OCI-LY1 (cell line): ENCODE measurements at regions not wholly inside any gene's neighbourhood (a gene's known extent, or its start where the extent isn't known, plus 50 kb on each side); places are given as distances from the start of the nearest gene placed in this dataset.

Experiments
- H2AFZ ChIP-seq: fragments of 200-600 bp; sonication (generic), shearing (Covaris generic); 2 replicates; pipeline ENCODE4 v1.6.0; 2014; ENCODE audit warnings: antibody characterized with exemption, mild to moderate bottlenecking, low read length
- H3F3A ChIP-seq: fragments of 200-600 bp; sonication (generic), shearing (Covaris generic); 2 replicates; pipeline ENCODE4 v1.6.0; 2014; ENCODE audit warnings: mild to moderate bottlenecking, antibody characterized with exemption, low read length, moderate library complexity; ENCODE audit not compliant: insufficient read depth
- H3K27ac ChIP-seq: fragments of 200-600 bp; sonication (generic); 2 replicates; pipeline ENCODE4 v1.5.1; 2014; ENCODE audit warnings: low read length, mixed run types, mild to moderate bottlenecking, low read depth; ENCODE audit not compliant: poor library complexity, severe bottlenecking
- H3K27me3 ChIP-seq: fragments of 200-600 bp; sonication (generic); 2 replicates; pipeline ENCODE4 v1.6.0; 2014; ENCODE audit warnings: antibody characterized with exemption, mild to moderate bottlenecking, low read length, moderate library complexity; ENCODE audit not compliant: insufficient read depth
- H3K36me3 ChIP-seq: fragments of 200-600 bp; sonication (generic); 2 replicates; pipeline ENCODE4 v1.6.1; 2014; ENCODE audit warnings: mild to moderate bottlenecking, antibody characterized with exemption, low read length, moderate library complexity, mixed read lengths; ENCODE audit not compliant: insufficient read depth
- H3K4me1 ChIP-seq: fragments of 200-600 bp; sonication (generic); 2 replicates; pipeline ENCODE4 v1.5.1; 2014; ENCODE audit warnings: mild to moderate bottlenecking, low read length, moderate library complexity; ENCODE audit not compliant: insufficient read depth, severe bottlenecking
- H3K4me2 ChIP-seq: fragments of 200-600 bp; sonication (generic), shearing (Covaris generic); 2 replicates; pipeline ENCODE4 v1.6.1; 2014; ENCODE audit warnings: low read length
- H3K4me3 ChIP-seq: fragments of 200-600 bp; sonication (generic); 2 replicates; pipeline ENCODE4 v1.5.1; 2014; ENCODE audit warnings: low read length, low read depth, mild to moderate bottlenecking, mixed read lengths; ENCODE audit not compliant: poor library complexity, severe bottlenecking
- H3K79me2 ChIP-seq: fragments of 200-600 bp; shearing (Covaris generic); 2 replicates; pipeline ENCODE4 v1.6.1; 2016; ENCODE audit warnings: mixed run types, low read length, mixed read lengths; ENCODE audit not compliant: insufficient read depth
- H3K9ac ChIP-seq: fragments of 200-600 bp; sonication (generic), shearing (Covaris generic); 2 replicates; pipeline ENCODE4 v1.6.1; 2014; ENCODE audit warnings: mild to moderate bottlenecking, low read length, mixed read lengths
- H3K9me2 ChIP-seq: fragments of 200-600 bp; sonication (generic), shearing (Covaris generic); 2 replicates; pipeline ENCODE4 v1.6.1; 2014; ENCODE audit warnings: low read depth, mild to moderate bottlenecking, low read length, mixed read lengths
- H3K9me3 ChIP-seq: fragments of 200-600 bp; shearing (Covaris generic); 2 replicates; pipeline ENCODE4 v1.6.1; 2014; ENCODE audit warnings: low read length, mixed read lengths
- H4K20me1 ChIP-seq: fragments of 200-600 bp; sonication (generic), shearing (Covaris generic); 2 replicates; pipeline ENCODE4 v1.6.0; 2016; ENCODE audit warnings: mild to moderate bottlenecking, low read length; ENCODE audit not compliant: insufficient read depth
- EZH2 ChIP-seq: fragments of 200-600 bp; sonication (generic), shearing (Covaris generic); IDR thresholded peaks from 2 replicates; pipeline ENCODE4 v1.8.0; 2017; ENCODE audit warnings: borderline replicate concordance, mixed run types, mild to moderate bottlenecking, antibody characterized with exemption, low read length, moderate library complexity, mixed read lengths
- TF ChIP-seq, protein P1 (sequence below): fragments of 200-600 bp; sonication (generic), shearing (Covaris generic); IDR thresholded peaks from 2 replicates; pipeline ENCODE4 v1.5.1; 2017; ENCODE audit warnings: mild to moderate bottlenecking, antibody characterized with exemption, low read length, moderate library complexity, mixed read lengths

DNA sequence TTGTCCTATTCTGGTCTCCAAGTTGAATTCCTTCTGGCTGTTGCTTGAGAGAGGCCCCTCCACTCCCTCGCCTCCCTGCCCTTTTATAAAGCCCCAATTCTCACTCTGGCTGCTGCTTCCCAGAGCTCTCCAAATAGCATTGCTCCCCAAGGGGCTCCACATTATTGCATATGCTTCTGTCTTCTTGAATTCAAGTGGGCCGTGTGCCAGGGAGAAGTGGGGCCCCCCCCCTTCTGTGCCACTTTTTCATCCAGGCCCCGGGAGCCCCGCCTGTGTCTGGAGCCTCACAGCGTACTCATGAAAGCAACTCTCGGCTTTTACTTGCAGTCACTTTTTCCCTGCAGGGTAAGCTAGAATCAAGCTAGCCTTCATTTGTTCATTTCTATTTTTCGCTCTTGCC, 265.1 kb downstream of the CCSER2 start:
- Histone ChIP-seq H3K4me2 (no peak overlapping the region), H3K9ac (no peak overlapping the region), H3K9me2 (no peaks in the 10 kb centered on the region), H3K4me3 (no peak overlapping the region), H3K27ac (no peak overlapping the region), H4K20me1 (no peaks in the 10 kb centered on the region), H3K36me3 (no peaks in the 10 kb centered on the region), H3K4me1 (no peaks in the 10 kb centered on the region), H3K27me3 (0 out of 2 replicates have a peak, but pooled peaks cover 4% of the 10 kb centered on the region), H3F3A (no peaks in the 10 kb centered on the region), H2AFZ (no peak overlapping the region), H3K9me3 (no peaks in the 10 kb centered on the region), H3K79me2 (no peaks in the 10 kb centered on the region)
- TF ChIP-seq, protein P1, sequence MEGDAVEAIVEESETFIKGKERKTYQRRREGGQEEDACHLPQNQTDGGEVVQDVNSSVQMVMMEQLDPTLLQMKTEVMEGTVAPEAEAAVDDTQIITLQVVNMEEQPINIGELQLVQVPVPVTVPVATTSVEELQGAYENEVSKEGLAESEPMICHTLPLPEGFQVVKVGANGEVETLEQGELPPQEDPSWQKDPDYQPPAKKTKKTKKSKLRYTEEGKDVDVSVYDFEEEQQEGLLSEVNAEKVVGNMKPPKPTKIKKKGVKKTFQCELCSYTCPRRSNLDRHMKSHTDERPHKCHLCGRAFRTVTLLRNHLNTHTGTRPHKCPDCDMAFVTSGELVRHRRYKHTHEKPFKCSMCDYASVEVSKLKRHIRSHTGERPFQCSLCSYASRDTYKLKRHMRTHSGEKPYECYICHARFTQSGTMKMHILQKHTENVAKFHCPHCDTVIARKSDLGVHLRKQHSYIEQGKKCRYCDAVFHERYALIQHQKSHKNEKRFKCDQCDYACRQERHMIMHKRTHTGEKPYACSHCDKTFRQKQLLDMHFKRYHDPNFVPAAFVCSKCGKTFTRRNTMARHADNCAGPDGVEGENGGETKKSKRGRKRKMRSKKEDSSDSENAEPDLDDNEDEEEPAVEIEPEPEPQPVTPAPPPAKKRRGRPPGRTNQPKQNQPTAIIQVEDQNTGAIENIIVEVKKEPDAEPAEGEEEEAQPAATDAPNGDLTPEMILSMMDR: no peak
- TF ChIP-seq EZH2: no peak

DNA sequence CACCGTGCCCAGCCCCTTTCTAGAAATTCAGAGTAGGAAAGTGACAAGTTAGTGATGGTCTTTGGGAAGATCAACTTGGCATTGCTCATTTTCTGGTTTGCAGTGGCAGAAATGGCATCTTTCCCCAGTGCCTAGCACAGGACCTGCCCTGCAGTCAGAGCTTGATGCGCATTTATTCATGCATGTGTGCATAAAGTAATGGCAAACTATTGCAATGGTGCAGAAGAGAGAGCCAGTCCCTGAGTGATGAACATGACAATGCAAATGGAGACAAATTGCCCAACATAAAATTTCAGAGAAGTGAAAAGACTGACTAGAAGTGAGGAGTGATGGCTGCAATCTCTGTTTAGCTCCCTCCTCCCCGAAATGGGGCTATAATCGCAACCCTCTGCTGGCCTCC, 268.2 kb downstream of the CCSER2 start:
- H3K4me3 ChIP-seq: no peak overlapping the region

DNA sequence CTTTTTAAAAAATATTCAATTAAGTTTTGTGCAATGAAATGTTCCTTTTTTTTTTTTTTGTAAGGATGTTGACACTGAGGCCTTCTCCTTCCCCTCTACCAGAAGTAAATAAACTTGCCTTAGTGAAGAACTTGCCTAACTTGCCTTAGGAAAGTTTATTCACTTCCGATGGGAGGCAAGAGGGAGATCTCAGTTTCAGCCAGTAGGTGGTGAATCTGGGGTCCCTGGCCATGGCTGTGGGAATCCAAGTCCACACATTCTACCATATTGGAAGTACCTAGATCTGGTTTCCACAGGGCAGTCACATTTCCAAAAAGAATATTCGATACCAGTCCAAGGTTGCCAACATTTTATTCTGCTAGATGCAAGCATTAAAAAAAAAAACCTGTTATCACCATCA, 270.9 kb downstream of the CCSER2 start:
- Histone ChIP-seq H2AFZ (no peak overlapping the region), H3K9ac (no peak overlapping the region)
- TF ChIP-seq EZH2: no peak
- TF ChIP-seq, protein P1: no peak

More for the DNA sequence above, 268.2 kb downstream of the CCSER2 start:
- TF ChIP-seq EZH2: no peak
- TF ChIP-seq, protein P1: no peak
- H3K9ac ChIP-seq: no peak overlapping the region
- H3K36me3 ChIP-seq: no peaks in the 10 kb centered on the region
- H3K4me2 ChIP-seq: no peak overlapping the region
- no peaks in the 10 kb centered on the region for H3F3A ChIP-seq
- 0 out of 2 replicates have a peak, but pooled peaks cover 4% of the 10 kb centered on the region for H3K27me3 ChIP-seq
- H3K79me2 ChIP-seq: no peaks in the 10 kb centered on the region
- H2AFZ ChIP-seq: no peak overlapping the region
- H4K20me1 ChIP-seq: no peaks in the 10 kb centered on the region
- H3K27ac ChIP-seq: no peak overlapping the region
- no peaks in the 10 kb centered on the region for H3K9me3 ChIP-seq
- no peaks in the 10 kb centered on the region for H3K4me1 ChIP-seq
- no peaks in the 10 kb centered on the region for H3K9me2 ChIP-seq

More for the DNA sequence above, 270.9 kb downstream of the CCSER2 start:
- no peaks in the 10 kb centered on the region for H3K9me3 ChIP-seq
- H3K4me2 ChIP-seq: no peak overlapping the region
- H3K4me3 ChIP-seq: no peak overlapping the region
- H3K9me2 ChIP-seq: no peaks in the 10 kb centered on the region
- H3K27me3 ChIP-seq: no peaks in the 10 kb centered on the region
- H3K27ac ChIP-seq: no peak overlapping the region
- H4K20me1 ChIP-seq: no peaks in the 10 kb centered on the region
- no peaks in the 10 kb centered on the region for H3K36me3 ChIP-seq
- no peaks in the 10 kb centered on the region for H3F3A ChIP-seq
- H3K4me1 ChIP-seq: no peaks in the 10 kb centered on the region
- H3K79me2 ChIP-seq: no peaks in the 10 kb centered on the region
